Myocyte (in vitro differentiated cells): ENCODE measurements at regions not wholly inside any gene's neighbourhood (a gene's known extent, or its start where the extent isn't known, plus 50 kb on each side); places are given as distances from the start of the nearest gene placed in this dataset.
"Not testable (repeated sequence)": the region's sequence is repeated elsewhere in the genome, so short reads cannot be mapped to it uniquely, and the experiment has no call there.

Source experiments
- DNase-seq: peaks from one replicate; pipeline ENCODE4 v3.0.0-alpha.2; 2012; ENCODE audit warnings: low read depth

DNA sequence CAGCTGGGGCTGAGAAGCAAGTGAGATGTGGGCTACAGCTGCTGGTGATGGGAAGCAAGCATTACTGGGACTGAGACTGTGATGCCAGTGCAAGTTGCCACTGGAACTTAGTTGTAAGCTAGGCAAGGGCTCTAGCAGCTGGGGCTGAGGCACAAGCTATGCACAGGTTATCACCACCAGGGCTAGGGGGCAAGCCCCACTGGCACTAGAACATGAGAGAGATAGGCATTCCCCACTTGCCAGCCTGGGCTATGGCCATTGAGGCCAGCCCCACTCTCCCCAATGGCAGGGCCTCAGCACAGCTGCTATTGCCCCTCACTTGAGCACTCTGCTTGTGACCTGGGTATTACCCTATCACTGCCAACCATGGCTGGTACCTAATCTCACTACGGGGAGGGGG lies 130.8 kb upstream of the SMIM31 start:
- no peak for DNase-seq

GRCh38 chr4:164639001-164639400 lies 114.9 kb upstream of the SMIM31 start:
- DNase-seq, result no peak

GRCh38 chr4:164648151-164648848 lies 105.6 kb upstream of the SMIM31 start:
- peak; percentile 31 for DNase-seq

DNA sequence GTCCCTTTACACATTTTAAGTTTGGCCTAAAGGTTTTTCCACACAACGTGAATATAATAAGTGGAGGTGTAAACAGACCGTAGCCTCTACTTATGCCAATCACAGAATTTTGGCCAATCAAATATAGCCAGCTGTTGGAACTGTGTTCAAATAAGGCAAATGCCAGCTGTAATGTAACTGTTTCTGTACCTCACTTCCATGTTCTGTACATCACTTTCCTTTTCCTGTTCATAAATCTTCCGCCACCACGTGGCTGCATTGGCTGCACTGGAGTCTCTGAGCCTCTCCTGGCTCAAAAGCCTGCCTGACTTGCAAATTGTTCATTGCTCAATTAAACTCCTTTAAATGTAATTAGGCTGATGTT lies 105.1 kb upstream of the SMIM31 start:
- no peak for DNase-seq

- DNase-seq, result no peak
These were observed 94.2 kb upstream of the SMIM31 start for GRCh38 chr4:164659765-164660164.

- DNase-seq, result not testable (repeated sequence)
These were observed 77.8 kb upstream of the SMIM31 start for GRCh38 chr4:164676152-164676551.

- DNase-seq, result no peak
These were observed 70.9 kb upstream of the SMIM31 start for GRCh38 chr4:164683040-164683439.

DNA sequence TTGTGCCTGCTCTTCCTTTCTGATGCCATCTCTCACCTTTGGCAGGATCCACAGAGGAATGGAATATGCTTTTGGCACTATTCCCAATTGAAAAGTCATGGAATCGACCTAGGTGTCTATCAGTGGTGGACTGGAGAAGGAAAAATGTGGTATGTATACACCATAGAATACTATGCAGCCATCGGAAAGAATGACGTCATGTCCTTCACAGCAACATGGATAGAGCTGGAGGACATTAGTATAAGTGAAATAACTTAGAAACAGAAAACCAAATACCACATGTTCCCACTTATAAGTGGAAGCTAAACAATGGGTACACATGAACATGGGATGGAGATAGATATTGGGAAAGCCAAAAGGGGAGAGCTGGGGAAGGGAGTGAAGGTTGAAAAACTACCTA lies 58.3 kb upstream of the SMIM31 start:
- no peak for DNase-seq

- peak; percentile 66 for DNase-seq
These were observed 53.5 kb upstream of the SMIM31 start for GRCh38 chr4:164700471-164700870.

DNA sequence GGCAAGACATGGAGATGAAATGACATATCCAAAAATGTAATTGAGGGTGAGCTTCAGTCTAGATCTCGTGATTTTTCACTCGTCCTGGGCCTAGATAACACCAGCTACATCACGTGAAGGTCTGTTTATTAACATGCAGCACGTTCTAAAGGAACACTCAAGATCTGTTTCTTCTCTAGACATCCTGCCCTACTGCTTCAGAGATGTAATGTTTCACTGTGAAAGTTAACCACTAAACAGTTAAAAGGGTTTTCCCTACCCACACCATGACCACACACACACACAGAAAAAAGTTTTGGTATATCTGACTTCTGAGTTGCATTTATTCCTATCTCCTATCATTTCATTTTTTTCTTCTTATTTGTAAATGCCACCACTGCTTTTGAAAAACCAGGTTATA lies 52.3 kb upstream of the SMIM31 start:
- DNase-seq, result no peak
